ENCODE measurements at regions not wholly inside any gene's neighbourhood (a gene's known extent, or its start where the extent isn't known, plus 50 kb on each side); places are given as distances from the start of the nearest gene placed in this dataset.

GRCh38 chr18:29164993-29165599 lies 988.2 kb upstream of the CDH2 start:
- ATAC-seq (ENCODE audit: poor library complexity) (no peak), DNase-seq (no peak)
- intact Hi-C loops (cut with DNase I), result no loop called here

DNA sequence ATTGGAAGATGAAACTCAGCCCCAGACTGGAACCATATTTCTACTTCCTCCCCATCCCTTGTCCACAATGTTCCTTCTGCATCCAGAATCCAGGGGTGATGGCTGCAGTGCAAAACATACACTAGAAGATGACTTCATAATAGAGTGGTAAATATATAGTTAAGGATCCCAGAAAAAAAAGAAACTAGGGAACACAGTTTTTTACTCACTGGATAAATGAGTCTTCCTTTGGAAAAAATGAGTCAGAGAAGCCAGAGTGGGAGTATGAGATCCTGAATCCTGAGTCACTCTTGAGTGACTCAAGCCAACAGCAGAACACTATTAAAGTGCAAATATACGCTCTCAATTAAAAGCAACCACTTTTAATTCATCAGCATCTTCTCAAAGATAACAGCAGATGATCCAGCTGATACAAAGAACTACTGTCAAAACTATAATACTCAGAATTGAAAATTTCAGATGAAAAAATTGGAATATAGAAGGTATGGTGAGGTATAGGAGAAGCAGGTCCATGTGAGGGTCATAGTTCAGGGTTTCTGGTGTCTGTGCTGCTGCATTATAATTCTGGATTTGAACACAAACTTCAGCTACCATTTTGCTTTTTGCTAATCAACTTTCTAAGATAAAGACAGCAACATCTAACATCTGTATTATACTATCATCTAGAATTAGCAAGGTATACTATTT lies 987.2 kb upstream of the CDH2 start:
- no peak for DNase-seq
- peak; percentile 48 for ATAC-seq (ENCODE audit: poor library complexity)
- intact Hi-C loops (cut with DNase I), result no loop called here

- ATAC-seq (ENCODE audit: poor library complexity) (no peak), DNase-seq (no peak)
- intact Hi-C loops (cut with DNase I), result no loop called here
Observed at GRCh38 chr18:29163596-29163995, 986.7 kb upstream of the CDH2 start.

GRCh38 chr18:29161429-29161828 lies 984.5 kb upstream of the CDH2 start:
- no peak for DNase-seq
- no peak for ATAC-seq (ENCODE audit: poor library complexity)
- intact Hi-C loops (cut with DNase I), result no loop called here

DNA sequence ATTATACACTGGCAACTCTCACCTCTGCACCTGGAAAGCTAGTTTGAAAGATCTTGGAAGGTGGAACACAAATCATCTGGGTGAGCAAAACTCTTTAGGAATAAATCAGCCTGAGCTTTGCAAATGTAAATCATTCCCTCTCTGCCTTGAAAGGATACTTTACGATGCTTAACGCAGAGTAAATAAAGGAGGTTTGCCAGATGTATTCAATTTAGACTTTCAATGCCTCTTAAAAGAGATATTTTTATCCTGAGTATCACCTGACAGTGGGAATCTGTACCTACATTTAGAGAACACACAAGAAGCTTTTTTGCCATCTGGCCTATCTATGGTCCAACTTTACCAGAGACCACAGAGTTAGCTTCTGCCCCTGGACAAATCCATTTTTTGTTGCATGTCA lies 983.2 kb upstream of the CDH2 start:
- DNase-seq (no peak), ATAC-seq (ENCODE audit: poor library complexity) (no peak)
- intact Hi-C loops (cut with DNase I), result no loop called here

DNA sequence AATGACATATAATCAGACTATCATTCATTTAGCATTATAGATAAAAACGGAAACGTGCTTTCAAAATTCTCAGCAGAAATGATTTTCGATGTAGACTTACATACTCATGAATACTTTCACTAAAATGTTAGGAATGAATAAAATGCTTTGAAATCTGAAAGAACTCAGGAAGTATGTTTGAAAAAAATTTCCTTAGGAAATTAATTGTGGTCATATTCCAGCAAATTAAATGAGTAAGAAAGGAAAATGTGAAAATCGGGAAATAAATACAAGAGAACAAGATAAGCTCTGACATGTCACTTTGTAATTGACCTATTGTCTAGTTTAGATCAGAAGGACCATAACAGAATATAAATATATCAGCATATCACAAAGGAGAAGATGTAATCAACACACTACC lies 981.0 kb upstream of the CDH2 start:
- DNase-seq (no peak), ATAC-seq (ENCODE audit: poor library complexity) (no peak)
- intact Hi-C loops (cut with DNase I), result no loop called here

GRCh38 chr18:29157057-29157780 lies 980.3 kb upstream of the CDH2 start:
- DNase-seq (no peak), ATAC-seq (ENCODE audit: poor library complexity) (no peak)
- intact Hi-C loops (cut with DNase I), result no loop called here

GRCh38 chr18:29156531-29156930 lies 979.6 kb upstream of the CDH2 start:
- no peak for DNase-seq
- intact Hi-C loops (cut with DNase I), result no loop called here
- no peak for ATAC-seq (ENCODE audit: poor library complexity)

DNA sequence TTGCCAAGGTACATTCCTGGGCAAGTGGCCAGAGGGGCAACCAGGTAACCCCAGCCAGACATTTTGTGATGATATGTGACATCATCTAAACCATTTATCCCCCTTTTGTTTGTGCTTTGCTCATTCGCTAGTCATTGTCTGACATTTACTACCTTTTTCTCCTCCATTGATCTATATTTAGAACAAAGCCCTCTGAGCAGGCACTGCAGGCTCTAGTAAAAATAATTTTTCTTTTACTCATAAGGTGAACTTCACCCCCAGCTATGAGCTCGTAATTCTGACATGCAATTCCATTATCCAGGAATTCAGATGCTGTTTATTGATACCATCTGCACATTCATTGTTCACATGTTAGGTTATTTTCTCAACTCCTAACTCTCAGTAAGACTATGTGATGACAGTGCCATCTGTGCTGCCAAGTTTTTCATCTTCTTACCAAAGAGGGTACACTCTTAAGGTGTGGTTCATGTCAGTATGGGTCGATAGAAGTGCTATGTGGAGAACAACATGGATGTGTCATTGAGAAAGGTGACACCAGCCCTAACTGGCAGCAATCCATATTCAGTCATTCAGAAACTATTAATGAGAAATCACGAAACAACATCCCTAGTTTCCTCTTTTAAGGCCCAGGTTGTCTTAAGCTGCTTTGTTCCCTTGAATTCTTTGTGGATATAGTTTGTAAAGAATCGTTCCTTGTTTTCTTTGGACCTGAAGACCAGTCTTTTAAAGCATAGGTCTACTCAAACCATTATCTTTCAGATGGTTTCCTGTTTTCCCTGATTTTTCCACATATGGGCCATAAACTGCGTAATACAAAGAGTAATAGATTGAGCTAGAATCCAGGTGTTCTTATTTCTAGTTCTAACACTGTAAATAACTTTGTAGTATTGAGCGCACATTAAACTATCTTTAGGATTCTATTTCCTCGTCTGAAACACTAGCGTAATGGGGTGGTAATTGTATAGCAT lies 978.1 kb upstream of the CDH2 start:
- intact Hi-C loops (cut with DNase I), result no loop called here
- no peak for DNase-seq
- ATAC-seq (ENCODE audit: poor library complexity), result no peak

GRCh38 chr18:29154196-29154757 lies 977.3 kb upstream of the CDH2 start:
- DNase-seq, result no peak
- intact Hi-C loops (cut with DNase I), result no loop called here
- ATAC-seq (ENCODE audit: poor library complexity), result no peak

DNA sequence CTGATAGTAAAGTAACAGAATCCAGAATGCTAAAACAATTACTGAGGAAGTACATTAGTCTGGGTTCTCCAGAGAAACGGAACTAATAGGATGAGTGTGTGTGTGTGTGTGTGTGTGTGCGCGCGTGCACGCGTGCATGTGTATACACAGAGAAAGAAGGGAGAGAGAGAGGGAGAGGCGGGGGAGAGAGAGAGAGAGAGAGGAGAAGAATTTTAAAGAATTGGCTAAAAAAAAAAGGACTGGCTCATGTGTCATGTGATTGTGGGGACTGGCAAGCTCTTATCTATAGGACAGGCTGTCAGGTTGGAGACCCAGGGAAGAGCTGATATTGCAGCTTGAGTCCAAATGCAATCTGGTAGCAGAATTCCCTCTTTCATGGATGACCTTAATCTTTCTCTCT lies 976.2 kb upstream of the CDH2 start:
- intact Hi-C loops (cut with DNase I), result no loop called here
- ATAC-seq (ENCODE audit: poor library complexity), result no peak
- DNase-seq, result no peak

DNA sequence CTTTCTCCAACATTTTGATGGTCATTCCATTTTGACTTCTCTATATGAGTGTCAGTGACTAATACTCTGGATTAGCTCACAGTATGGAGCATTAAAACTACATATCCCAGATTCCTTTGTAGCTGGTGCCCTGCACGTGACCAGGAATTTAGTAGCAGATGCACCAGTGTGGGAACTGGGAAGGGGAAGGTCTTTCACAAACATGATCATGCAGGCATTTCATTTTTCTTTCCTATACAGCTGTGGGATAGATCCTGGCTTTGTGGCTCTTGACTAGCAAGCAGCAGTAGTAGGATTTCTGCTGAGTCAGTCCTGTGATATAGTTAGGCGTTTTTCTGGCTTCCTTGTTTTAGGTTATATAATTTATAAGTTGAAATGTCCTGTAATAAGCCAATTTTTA lies 971.0 kb upstream of the CDH2 start:
- ATAC-seq (ENCODE audit: poor library complexity), result no peak
- peak; percentile 10 for DNase-seq
- intact Hi-C loops (cut with DNase I), result no loop called here

GRCh38 chr18:29146068-29146467 lies 969.1 kb upstream of the CDH2 start:
- intact Hi-C loops (cut with DNase I), result no loop called here

GRCh38 chr18:29140590-29140989 lies 963.7 kb upstream of the CDH2 start:
- ATAC-seq (ENCODE audit: poor library complexity) (no peak), DNase-seq (no peak)
- intact Hi-C loops (cut with DNase I), result no loop called here

More at GRCh38 chr18:29146068-29146467, 969.1 kb upstream of the CDH2 start:
- no peak for DNase-seq
- no peak for ATAC-seq (ENCODE audit: poor library complexity)

- intact Hi-C loops (cut with DNase I), result no loop called here
- ATAC-seq (ENCODE audit: poor library complexity), result no peak
- no peak for DNase-seq
Observed at GRCh38 chr18:29137773-29138495, 961.0 kb upstream of the CDH2 start.

GRCh38 chr18:29123706-29124530 lies 947.0 kb upstream of the CDH2 start:
- ATAC-seq (ENCODE audit: poor library complexity) (no peak), DNase-seq (no peak)
- intact Hi-C loops (cut with DNase I), result no loop called here

- DNase-seq (no peak), ATAC-seq (ENCODE audit: poor library complexity) (no peak)
- intact Hi-C loops (cut with DNase I), result no loop called here
Observed at GRCh38 chr18:29104671-29105070, 927.7 kb upstream of the CDH2 start.

All from Right ventricle myocardium superior (tissue), 1 donor.